ENCODE measurements at regions not wholly inside any gene's neighbourhood (a gene's known extent, or its start where the extent isn't known, plus 50 kb on each side); places are given as distances from the start of the nearest gene placed in this dataset.

DNA sequence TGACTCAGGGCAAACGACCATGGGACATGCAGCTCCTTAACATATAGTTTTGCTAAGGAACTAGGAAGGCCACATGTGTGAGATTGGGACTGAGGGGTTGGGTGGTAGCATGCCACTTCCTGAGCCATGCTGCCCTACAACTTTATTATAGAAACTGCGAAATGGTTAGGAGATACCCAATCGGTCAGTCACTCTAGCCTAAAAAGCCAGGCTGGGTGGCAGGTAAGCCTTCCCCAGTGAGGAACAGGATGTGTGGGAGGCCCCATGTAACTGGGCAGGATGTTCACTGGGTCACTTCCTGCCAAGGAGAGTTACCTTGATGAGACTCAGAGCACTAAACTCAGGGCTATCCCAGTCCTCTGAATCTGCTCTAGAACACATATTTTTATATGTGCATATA lies 123.5 kb downstream of the MAP3K7 start:
- TF ChIP-seq, protein P1, sequence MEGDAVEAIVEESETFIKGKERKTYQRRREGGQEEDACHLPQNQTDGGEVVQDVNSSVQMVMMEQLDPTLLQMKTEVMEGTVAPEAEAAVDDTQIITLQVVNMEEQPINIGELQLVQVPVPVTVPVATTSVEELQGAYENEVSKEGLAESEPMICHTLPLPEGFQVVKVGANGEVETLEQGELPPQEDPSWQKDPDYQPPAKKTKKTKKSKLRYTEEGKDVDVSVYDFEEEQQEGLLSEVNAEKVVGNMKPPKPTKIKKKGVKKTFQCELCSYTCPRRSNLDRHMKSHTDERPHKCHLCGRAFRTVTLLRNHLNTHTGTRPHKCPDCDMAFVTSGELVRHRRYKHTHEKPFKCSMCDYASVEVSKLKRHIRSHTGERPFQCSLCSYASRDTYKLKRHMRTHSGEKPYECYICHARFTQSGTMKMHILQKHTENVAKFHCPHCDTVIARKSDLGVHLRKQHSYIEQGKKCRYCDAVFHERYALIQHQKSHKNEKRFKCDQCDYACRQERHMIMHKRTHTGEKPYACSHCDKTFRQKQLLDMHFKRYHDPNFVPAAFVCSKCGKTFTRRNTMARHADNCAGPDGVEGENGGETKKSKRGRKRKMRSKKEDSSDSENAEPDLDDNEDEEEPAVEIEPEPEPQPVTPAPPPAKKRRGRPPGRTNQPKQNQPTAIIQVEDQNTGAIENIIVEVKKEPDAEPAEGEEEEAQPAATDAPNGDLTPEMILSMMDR (conservative IDR thresholded peaks at IDR 0.05; ENCODE audit: control insufficient read depth, insufficient read depth, low read depth, low read length): no peak
- DNase-seq (ENCODE audit: low read depth): no peak
- no peak overlapping the region for H3K4me3 ChIP-seq (ENCODE audit: control insufficient read depth, low read depth, low read length)

DNA sequence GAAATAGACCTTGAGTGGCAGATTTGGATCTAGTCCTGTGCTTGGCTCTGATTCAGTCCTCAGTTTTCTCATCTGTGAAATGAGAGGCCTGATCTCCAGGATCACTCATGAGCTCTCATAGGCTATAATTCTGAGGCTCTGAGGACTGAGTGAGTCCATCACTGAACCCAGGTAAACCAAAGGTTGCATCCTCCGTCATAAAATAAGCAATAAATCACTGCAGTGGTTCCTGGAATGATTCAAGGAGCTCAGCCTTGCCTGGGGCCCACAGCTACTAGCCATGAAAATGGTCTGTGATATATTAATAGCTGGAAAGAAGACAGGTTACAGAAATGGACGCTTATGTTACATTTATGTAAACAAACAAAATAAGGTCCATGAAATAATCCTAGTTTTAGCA lies 124.8 kb downstream of the MAP3K7 start:
- DNase-seq (ENCODE audit: low read depth): no peak
- TF ChIP-seq, protein P1 (conservative IDR thresholded peaks at IDR 0.05; ENCODE audit: control insufficient read depth, insufficient read depth, low read depth, low read length): no peak
- H3K4me3 ChIP-seq (ENCODE audit: control insufficient read depth, low read depth, low read length): no peak overlapping the region

DNA sequence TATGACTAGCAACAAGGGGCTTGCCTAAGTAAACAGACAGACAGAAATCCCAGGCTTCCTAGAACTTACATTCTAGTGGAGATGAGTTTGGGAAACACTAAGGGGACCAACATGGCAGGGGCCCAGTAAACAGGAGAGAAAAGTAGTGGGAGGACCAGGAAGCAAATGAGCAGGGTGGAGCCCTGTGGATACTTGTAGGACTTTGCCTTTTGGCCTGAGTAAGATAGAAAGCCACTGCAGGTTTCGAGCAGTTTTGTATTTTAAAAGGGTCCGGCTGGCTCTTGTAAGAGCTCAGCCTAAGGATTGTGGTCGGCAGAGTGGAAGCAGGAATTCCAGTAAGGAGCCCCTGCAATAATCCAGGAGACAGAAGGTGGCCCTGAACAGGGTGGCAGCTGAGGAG lies 125.5 kb downstream of the MAP3K7 start:
- no peak for DNase-seq (ENCODE audit: low read depth)
- TF ChIP-seq, protein P1 (conservative IDR thresholded peaks at IDR 0.05; ENCODE audit: control insufficient read depth, insufficient read depth, low read depth, low read length): no peak
- no peak overlapping the region for H3K4me3 ChIP-seq (ENCODE audit: control insufficient read depth, low read depth, low read length)

DNA sequence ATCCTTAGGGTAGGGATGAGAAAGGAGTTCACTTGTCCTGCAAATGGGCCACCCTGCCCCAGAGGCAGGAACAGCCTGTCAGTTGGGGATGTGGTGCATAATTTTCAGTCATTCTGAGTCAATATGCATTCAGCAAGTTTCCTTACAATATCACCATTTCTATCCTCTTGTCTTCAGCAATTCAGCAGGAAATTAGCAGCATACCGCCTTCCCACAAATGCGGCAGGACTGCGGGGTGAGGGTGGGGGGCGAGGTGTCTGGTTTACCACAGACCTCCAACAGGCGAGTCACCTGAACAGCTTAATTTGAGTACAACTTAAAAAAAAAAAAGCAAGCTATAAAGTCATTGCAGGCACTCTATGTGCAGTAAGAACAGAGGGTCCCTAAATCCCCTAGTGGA lies 126.8 kb downstream of the MAP3K7 start:
- no peak for DNase-seq (ENCODE audit: low read depth)
- TF ChIP-seq, protein P1 (conservative IDR thresholded peaks at IDR 0.05; ENCODE audit: control insufficient read depth, insufficient read depth, low read depth, low read length): no peak
- H3K4me3 ChIP-seq (ENCODE audit: control insufficient read depth, low read depth, low read length): no peak overlapping the region

DNA sequence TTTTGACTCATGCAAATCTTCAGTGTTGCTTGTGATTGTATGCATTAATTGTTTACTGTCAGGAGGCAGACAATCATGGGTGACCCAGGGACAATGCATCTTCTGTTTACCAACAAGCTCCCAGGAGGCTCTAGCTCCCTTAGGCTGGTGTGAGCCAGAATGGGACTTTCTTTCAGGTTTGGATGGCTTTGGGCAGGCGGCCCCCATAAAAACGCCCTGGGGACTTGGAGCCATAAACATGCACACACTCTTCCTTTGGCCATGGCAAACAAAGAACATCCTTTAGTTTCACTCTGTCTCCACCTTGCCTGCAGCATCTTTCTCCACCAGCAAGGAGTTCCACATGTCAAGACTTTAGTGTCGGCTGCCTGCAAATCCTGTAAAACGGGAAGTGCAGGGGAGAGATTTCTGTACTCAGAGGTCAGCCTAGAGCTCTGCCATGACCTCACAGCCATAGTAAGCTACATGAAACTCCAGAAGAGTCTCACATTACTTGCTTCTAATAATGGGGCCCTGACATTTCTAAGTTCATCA lies 127.6 kb downstream of the MAP3K7 start:
- DNase-seq (ENCODE audit: low read depth): no peak
- TF ChIP-seq, protein P1 (conservative IDR thresholded peaks at IDR 0.05; ENCODE audit: control insufficient read depth, insufficient read depth, low read depth, low read length): no peak
- no peak overlapping the region for H3K4me3 ChIP-seq (ENCODE audit: control insufficient read depth, low read depth, low read length)

DNA sequence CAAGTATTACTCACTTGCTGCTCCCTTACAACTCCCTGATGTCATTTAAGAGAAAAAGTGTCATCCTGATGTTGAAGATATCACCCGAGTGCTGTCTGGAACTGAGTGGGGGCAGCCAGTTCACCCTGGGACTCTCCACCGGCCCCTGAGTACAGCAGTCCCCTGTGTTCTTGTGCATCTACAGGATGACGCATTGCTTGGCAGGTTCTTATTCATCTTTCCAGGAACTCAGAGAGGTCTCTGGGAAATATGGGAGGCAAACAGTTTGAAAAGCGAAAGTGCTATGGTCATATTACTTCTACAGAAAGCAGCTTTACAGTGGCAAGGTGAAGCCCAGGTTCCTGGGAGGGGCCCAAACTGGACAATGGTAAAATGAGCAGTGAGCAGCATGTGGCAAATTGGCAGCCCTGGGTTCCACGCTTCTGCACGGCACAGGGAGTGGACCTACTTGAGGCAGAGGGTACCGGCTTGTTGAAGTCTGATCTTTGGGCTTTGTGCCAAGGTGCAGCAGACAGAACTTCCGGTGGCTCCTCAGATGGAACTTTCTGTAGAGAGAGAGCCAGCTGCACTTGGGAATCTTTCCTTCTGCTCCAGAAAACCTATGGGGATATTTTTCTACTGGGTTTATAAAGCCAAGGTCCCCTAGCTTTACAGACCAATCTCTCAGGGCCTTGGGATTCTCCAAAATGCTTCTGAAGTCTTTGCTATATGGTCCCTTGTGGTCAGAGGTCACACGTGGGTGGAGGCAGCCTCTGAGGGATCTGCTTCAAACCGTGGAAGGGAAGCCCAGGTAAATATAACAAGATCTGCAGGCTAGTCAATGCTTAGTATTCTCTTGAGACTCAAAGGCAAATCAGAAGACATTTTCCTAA lies 128.3 kb downstream of the MAP3K7 start:
- TF ChIP-seq, protein P1 (conservative IDR thresholded peaks at IDR 0.05; ENCODE audit: control insufficient read depth, insufficient read depth, low read depth, low read length): no peak
- no peak for DNase-seq (ENCODE audit: low read depth)
- no peak overlapping the region for H3K4me3 ChIP-seq (ENCODE audit: control insufficient read depth, low read depth, low read length)
